ENCODE measurements at regions not wholly inside any gene's neighbourhood (a gene's known extent, or its start where the extent isn't known, plus 50 kb on each side); places are given as distances from the start of the nearest gene placed in this dataset.
"Not testable (repeated sequence)": the region's sequence is repeated elsewhere in the genome, so short reads cannot be mapped to it uniquely, and the experiment has no call there.

DNA sequence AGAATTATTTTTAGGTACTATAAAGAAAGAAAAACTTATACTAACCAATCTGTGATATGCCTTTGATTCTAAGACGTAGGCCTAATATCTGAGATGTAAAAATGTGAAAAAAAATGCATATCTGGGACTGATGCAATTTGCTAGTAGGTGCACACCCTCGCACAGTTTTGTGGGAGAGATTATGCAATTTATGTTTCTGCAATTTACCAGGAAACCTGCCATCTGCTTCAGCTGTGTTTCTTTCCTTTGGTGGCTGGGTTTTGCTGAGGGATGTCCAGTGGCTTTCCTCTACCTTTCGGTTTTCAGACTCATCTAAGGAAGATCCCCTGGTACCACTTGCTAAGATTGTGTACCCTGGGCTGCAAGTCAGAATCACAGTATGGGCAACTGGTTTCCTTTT lies 186.9 kb downstream of the ZFP64 start:
- no peak for DNase-seq

DNA sequence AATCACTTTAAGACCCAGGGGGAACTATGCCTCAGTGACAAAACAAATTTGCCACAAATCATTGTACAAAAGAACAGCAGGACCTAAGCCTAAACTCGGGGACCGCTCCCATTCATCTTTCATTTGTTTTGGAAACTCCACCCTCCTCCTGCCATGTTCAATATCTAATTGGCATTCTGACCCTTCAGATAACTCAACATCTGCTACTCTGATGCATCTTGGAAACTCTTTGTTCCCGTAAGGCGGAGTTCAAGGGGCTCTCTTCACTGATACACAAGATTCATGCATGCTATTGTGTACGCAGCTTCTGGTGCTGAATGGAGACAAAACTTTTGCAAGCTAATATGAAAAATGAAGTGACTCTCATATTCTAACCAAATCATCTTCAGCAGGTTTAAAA lies 187.6 kb downstream of the ZFP64 start:
- DNase-seq = no peak

DNA sequence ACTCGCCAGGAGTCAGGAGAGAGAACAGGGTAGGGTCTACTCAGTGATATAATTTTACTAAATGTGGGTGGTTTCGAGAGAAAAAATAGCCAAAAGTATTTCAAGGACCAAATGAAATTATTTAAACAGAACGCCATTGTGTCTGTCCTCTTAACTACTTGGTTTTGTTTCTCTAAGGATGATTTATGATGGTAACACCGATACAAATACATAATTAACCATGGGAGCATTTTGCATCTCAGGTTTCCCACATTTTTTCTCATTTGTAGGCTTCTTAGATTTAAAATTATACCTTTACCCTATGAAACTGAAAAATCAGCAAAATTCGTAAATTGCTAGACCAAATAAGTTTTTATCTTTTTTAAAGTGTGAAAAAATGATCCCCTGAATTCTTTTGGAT lies 188.2 kb downstream of the ZFP64 start:
- no peak for DNase-seq

DNA sequence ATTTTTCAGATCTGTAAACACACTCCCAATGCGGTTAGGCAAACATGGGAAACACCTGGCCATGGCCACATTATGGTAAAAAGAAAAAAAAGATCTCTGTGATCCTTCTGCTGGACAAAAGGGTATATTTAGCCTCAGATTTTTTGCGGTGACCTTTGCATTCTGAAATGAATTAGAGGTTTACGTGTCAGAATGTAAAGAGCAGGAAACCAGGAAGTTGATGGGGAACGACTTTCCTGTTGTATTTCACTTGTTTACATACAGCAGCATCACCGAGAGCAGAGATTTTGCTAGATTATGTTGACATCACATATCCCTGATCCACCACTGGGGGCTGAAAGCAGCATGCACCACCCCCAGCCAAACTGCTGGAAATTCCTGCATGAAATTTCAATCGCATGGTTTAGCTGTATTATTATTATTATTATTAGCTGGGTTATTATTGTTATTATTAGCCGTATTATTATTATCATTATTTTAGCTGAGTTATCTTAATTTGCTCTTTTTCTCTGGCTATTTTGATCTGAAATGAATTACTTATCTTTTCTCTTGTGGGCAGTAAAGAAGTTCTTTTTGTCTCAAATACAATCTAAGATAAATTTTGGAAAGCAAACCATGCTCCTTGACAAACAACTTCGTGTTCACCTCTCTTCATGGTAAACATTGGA lies 189.4 kb downstream of the ZFP64 start:
- DNase-seq = peak in 1 of 2 experiments; percentile 7

DNA sequence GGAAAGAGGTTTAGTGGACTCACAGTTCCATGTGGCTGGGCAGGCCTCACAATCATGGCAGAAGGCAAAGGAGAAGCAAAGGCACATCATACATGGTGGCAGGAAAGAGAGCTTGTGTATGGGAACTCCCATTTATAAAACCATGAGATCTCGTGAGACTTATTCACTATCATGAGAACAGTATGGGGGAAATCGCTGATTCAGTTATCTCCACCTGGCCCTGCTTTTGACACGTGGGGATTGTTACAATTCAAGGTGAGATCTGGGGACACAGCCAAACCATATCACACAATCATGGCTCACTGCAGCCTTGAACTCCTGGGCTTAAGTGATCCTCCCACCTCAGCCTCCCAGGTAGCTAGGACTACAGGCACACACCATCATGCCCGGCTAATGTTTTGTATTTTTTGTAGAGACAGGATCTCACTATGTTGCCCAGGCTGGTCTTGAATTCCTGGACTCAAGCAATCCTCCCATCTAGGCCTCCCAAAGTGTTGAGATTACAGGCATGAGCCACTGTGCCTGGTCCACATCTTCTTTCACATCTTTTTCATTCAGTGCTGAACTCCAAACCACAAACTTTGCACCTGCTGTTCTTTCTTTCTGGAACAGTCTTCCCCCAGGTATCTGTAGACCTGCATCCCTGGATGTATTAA lies 194.2 kb downstream of the ZFP64 start:
- not testable (repeated sequence) for DNase-seq

DNA sequence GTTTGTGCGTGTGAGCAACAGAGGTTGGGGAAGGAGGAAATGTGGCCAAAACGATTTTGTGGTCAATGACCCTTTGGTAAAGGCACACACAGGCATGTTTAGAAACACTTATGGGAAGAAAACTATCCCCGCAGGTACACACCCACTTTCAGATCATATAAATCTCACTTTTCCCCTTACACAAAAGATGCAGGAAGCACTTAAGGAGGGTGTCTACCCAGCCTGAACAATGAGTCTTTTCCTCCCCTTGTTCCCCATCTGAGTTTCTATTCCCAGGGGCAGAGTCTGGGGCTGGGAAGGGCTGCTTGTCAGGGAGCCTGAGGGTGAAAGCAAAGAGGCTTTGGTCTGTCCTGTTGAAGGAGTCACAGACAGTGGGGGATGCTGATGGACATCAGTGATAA lies 193.2 kb upstream of the SALL4 start:
- no peak for DNase-seq

DNA sequence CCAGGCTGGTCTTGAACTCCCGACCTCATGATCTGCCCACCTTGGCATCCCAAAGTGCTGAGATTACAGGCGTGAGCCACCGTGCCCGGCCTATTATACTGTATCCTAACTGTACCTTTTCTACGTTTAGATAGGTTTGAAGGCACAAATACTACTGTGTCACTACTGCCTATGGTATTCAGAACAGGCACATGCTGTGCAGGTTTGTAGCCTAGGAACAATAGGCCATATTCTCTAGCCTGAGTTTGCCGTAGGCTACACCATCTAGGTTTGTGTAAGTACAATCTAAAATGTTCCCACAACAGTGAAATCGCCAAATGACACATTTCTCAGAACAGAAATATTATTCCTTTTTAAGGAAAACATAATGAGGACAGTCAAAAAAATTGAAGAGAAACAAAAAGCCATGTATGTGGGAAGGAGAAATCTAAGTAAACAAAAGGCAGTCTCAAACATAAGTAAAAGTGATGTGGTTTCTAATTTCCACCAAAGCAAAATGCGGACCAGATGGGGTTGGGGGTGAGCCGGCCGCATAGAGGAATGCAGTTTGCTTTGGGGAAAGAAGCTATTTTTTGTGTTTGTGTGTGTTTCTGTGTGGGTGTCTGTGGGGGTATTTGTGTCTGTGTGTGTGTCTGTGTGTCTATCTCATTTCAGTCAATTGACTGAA lies 192.6 kb upstream of the SALL4 start:
- DNase-seq = no peak

DNA sequence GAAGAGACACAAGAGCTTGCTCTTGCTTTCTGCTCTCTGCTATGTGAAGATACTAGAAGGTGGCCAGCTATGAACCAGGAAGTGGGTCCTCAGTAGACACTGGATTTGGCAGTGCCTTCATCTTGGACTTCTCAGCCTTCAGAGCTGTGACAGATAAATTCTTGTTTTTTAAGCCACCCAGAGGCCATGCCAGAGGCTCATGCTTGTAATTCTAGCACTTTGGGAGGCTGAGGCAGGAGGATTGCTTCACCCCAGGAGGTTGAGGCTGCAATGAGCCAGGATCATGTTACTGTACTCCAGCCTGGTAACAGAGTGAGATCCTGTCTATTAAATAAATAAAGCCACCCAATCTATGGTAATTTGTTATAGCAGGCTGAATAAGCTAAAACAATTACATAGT lies 185.5 kb upstream of the SALL4 start:
- no peak for DNase-seq

DNA sequence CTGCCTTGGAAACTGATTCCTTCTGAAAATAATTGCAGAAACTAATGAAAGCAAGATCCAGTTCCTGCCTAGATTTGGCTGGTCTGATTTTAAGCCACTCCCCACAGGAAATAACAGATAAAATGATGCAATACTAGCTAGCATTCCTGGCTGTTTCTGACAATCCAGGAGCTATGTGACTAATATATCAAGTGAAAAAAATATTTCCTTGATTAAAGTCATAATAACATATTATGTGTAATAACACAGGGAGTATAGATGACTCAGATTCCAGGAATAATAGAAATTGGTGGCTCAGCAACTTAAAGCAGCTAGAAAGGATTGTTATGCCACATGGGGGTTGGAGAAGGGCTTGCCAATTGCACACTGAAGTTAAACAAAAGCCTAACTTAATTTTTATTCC lies 182.7 kb upstream of the SALL4 start:
- no peak for DNase-seq

DNA sequence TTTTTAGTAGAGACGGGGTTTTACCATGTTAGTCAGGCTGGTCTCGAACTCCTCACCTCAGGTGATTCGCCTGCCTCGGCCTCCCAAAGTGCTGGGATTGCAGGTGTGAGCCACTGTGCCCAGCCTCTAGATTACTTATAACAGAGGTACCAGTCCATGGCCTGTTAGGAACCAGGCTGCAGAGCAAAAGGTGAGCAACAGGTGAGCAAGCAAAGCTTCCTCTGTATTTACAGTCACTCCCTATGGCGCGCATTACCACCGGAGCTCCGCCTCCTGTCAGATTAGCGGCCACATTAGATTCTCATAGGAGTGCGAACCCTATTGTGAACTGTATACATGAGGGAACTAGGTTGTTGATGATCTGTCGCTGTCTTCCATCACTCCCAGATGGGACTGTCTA lies 178.0 kb upstream of the SALL4 start:
- DNase-seq = no peak

DNA sequence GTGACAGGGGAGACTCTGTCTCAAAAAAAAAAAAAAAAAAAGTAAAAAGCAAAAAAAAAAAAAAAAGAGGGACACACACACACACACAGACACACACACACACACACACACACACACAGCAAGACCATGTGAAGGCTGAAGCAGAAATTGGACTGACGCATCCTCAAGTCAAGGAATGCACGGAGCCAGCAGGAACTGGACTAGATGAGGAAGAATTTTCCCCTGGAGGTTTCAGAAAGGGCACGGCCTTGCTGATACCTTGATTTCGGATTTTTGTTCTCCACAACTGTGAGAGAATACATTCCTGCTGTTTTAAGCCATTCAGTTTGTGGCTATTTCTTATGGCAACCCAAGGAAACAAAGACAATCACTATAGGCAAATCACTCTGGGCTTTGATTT lies 176.9 kb upstream of the SALL4 start:
- no peak for DNase-seq

DNA sequence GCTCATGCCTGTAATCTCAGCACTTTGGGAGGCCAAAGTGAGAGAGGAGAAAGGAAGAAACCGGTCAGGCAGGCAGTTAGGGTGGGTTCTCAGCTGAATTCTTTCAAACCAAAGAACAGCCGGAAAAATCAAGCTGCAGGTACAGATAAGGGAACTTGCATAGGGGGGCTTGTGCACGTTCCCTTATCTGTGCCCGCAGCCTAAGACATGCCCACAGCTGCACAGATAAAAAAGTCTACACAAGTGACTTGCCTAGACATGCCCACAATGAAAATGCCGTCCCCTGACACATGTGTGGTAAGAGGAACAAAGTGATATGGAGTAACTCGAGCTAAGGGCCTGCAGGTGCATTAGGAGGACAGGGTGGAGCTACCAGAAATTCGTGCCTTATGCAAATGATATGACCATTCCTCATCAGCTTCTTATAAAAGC lies 175.8 kb upstream of the SALL4 start:
- DNase-seq = no peak

DNA sequence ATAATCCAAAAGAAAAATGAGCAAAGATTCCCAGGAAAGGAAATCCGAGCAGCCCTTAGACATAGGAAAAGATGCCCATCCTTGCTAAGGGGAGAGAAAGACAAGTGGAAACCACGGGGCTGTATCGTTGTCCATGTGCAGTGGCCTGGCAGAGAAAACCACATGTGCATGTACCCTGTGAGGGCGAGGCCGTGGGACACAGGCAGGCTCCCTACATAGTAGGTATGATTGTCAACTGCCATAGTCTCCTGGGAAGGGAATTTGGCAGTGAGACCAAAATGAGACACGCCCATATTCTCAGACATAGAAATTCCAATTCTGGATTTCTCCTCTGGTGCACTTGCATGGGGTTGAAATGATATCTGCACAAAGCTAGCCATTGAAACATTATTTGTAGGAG lies 169.7 kb upstream of the SALL4 start:
- DNase-seq = no peak

DNA sequence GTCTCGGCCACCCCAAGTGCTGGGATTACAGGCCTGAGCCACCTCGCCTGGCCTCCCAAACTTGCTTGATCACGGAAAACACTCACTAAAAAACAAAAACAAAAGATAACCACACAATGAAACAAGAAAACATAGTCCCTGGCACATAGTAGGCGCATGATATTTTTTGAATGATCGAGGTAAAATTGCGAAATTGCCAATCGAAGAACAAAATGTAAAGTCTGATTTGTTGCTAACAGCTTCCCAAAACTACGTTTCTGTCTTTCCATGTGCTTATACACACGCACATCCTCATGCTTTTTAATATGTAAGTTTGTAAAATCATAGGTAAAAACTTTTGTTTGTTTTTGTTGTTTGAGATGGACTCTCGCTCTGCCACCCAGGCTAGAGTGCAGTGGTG lies 168.5 kb upstream of the SALL4 start:
- DNase-seq = no peak

DNA sequence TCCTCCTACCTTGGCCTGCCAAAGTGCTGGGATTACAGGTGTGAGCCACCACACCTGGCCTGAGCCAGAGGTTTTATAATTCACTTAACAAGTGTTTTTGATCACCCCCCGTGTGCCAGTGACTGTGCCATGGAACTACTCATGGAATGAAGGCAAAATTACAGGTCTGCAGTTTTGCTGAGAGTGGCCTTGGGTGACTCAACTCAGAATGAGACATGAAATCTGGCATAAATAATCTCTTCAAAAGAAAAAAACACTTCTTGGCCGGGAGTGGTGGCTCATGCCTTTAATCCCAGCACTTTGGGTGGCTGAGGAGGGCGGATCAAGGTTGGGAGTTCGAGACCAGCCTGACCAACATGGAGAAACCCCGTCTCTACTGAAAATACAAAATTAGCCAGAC lies 166.9 kb upstream of the SALL4 start:
- DNase-seq = no peak

DNA sequence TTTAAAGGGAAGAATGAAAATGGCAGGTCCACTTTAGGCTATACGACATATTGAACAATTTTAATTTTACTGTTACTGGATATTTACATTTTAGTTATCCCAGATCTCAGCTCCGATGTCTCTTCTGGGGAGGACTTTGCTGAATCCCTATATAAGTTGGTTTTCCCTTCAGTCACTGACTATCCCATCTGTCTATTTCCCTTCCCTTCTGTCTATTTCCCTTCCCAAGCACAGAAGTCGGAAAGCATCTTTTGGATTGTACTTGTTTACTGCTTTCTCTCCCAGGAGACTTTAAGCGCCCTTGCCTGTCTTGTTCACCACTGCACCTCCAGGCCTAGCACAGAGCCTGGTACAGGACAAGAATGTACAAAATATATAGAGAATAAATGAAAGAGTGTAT lies 165.8 kb upstream of the SALL4 start:
- no peak for DNase-seq

DNA sequence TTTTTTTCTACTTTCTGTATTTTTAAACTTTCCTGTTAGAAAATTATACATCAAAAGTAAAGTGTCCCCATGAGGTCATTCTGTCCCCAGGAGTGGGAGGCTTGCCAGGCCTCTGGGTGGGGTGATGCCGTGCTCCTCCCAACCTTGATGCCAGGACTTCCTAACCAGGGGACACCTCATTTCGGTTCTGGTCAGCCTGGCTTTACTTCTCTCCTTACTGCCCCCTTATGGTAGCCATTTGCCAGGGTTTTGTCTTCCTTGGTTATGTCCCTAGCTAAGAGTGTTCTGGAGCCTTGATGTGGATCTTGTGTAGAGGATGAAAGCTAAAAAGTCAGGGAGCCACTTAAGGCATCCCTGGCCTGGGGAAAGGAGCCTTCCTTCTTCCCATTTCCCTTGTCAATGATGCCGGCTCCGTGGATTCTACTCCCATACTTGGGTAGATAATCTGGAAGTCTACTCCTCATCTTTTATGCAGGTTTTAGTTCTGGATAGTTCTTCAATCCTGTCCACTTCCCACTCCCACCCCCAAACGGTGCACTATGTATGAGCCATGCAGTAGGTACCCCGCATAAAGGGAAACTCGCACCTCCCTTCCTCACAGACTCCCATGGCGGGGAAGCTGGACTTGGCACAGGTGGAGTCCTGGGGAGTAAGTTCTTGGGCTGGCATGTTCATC lies 164.1 kb upstream of the SALL4 start:
- DNase-seq = peak in 1 of 2 experiments; percentile 17

DNA sequence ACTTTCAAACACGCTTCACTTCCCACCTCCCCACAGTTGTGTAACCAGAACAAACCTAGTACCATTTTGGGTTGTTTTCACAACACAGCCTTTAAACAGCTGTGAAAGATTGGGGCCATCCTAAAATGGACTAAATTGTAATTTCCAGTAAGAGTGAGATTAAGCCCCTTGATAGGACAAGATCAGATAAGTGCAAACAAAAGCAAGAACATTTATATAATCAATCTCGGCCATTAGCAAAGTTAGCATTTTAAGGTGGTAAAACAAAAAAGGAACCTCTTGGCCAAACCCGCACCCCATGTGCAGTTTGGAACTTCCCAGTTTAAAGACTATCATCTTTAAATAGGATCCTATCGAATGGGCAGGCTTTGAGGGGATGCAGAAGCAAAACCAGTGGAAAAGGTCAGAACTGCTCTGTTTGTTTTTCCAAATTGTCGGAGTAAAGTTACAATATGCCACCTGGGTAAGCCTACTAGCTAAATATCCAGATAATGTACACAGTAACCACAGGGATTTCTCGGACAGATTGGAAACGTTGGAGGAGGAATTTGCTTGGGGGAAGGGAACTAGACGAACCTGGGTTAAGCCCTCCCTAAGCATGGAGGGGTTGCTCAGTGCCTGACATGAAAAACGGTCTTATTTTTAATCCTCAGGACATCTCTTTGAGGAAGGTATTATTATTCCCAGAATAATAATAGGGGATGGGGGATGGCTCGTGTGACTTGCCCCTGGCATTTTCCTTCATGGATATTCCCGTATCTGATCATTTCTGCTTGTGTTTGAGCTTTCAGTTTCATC lies 159.8 kb upstream of the SALL4 start:
- DNase-seq = no peak

DNA sequence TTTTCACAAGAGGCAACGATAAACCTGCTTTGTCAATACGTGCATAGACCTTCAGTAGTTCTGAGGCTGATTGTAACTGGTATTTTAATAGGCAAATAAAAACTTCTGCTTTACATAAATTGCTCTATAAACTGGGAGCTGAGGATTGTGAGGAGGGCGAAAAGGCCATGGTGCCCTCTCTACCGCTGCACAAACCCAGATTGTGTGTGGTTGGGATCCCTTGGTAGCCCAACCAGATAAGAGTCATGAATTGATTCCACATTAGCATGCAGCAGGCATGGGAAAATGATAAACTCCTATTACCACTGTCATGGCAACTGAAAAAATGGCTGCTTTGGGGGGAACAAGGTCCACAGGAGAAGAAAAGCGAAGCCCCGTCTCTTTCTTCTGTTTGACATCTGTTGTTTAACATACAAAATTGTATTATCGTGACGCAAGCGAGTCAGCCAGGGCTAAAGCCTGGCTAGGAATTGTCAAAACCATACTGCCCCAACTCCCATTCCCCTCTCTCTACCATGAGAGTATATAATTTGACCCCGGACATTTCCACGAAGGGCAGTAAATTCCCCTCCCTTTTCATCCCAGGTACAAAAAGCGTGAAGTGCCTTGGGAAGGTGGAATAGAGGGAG lies 157.8 kb upstream of the SALL4 start:
- no peak for DNase-seq

DNA sequence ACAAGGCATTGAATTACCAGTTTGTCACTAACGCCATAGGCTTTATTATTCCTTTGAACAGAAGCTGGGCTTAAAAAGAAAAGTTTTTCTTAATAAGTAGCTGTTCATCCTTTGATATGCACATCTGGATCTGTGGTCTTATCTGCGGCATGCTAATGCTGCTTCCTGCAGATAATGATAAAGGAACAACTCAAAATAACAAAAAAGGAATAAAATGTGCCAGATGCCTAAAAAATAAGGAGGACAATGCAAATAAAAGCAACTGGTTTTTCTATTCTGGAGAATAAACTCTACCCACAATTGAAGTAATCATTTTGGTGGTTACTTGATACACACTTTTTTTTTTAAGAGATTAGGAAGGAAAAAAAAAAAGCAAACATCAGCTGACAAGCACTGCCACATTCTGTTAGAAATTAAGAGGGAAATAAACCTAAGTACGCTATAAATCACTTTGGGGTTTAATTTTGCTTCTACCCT lies 156.8 kb upstream of the SALL4 start:
- no peak for DNase-seq

DNA sequence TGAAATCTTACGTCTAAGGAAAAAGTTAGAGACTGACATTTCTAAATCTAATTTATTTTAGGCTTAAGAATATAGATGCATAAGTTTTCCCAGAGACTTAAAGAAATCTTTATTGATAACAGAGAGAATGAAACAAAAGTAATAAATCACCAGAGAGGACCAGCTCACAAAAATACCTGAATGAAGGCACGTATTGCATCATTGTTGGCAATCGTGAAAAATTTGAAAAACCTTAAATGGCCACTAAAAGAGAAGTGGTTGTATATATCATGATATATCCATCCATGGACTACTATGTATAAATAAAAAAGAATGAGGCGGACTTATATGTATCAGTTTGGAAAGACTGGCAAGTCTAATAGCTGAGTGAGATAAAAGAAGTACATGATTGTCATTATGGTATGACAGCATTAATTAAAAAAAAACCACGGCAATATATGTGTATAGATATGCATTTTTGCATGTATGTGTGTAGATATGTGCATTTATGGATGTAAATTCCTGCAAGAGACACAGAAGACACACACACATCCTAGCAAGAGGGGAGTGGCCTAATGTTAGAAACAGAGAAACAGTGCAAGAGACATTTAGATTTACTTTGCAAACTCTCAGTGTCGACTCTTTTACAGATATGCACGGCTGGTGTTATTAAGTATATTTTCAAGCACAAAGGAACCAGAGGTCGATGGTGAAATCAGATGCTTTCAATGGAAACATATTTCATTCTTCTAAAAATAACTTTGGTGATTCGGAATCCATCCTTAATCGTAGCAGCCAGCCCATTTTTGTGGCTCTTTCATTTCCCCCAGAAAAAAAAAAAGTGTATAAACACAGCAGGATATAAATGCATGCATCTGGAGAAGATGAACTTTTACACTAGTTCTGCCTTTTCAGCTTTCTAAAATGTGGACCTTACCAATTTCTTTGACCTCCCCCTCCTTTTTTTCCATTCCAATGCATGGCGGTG lies 156.1 kb upstream of the SALL4 start:
- DNase-seq = no peak

Data from SHP77 (cell line).